Endodermal cell (in vitro differentiated cells): ENCODE measurements at regions not wholly inside any gene's neighbourhood (a gene's known extent, or its start where the extent isn't known, plus 50 kb on each side); places are given as distances from the start of the nearest gene placed in this dataset.

Experiments used
- DNase-seq: peaks from one replicate; pipeline ENCODE4 v3.0.0-alpha.2; 2017
- H3K27ac ChIP-seq: 2 replicates; pipeline ENCODE4 v1.5.1; 2013; ENCODE audit warnings: mild to moderate bottlenecking, low read depth, low read length, moderate library complexity
- H3K27me3 ChIP-seq: 2 replicates; pipeline ENCODE4 v1.6.1; 2013; ENCODE audit warnings: mild to moderate bottlenecking, low read length, moderate library complexity; ENCODE audit not compliant: insufficient read depth, control insufficient read depth, poor library complexity, severe bottlenecking
- H3K36me3 ChIP-seq: 2 replicates; pipeline ENCODE4 v1.7.0; 2013; ENCODE audit warnings: mild to moderate bottlenecking, low read length, moderate library complexity; ENCODE audit not compliant: control insufficient read depth, insufficient read depth
- H3K4me1 ChIP-seq: one replicate; pipeline ENCODE4 v1.7.0; 2013; ENCODE audit warnings: low read length; ENCODE audit not compliant: control insufficient read depth, insufficient read depth
- H3K4me3 ChIP-seq: 2 replicates; pipeline ENCODE4 v1.5.1; 2013; ENCODE audit warnings: mild to moderate bottlenecking, low read length, moderate library complexity
- H3K9ac ChIP-seq: 2 replicates; pipeline ENCODE4 v1.6.1; 2013; ENCODE audit warnings: mild to moderate bottlenecking, low read length, moderate library complexity; ENCODE audit not compliant: poor library complexity, severe bottlenecking; ENCODE audit errors: extremely low read depth
- H3K9me3 ChIP-seq: 2 replicates; pipeline ENCODE4 v1.6.1; 2013; ENCODE audit warnings: mild to moderate bottlenecking, low read length, moderate library complexity; ENCODE audit not compliant: control insufficient read depth
- H3K27ac Mint-ChIP-seq: 2 replicates; pipeline ENCODE4 v1.8.0; 2020; ENCODE audit warnings: mixed read lengths
- H3K27me3 Mint-ChIP-seq: 2 replicates; pipeline ENCODE4 v1.8.0; 2021; ENCODE audit warnings: mild to moderate bottlenecking, mixed read lengths; ENCODE audit not compliant: insufficient read depth
- H3K36me3 Mint-ChIP-seq: 2 replicates; pipeline ENCODE4 v1.8.0; 2020; ENCODE audit warnings: low read depth, mixed read lengths
- H3K4me1 Mint-ChIP-seq: 2 replicates; pipeline ENCODE4 v1.8.0; 2020; ENCODE audit warnings: mixed read lengths
- H3K4me3 Mint-ChIP-seq: 2 replicates; pipeline ENCODE4 v1.8.0; 2020; ENCODE audit warnings: mild to moderate bottlenecking, moderate library complexity, mixed read lengths
- H3K9me3 Mint-ChIP-seq: 2 replicates; pipeline ENCODE4 v1.8.0; 2020; ENCODE audit warnings: mild to moderate bottlenecking, mixed read lengths
- CTCF ChIP-seq: fragments of 200-600 bp; sonication (generic); conservative IDR thresholded peaks from 2 replicates; pipeline ENCODE4 v1.5.0; 2021; ENCODE audit warnings: antibody characterized with exemption, mild to moderate bottlenecking
- WGBS, 2 experiments: methylation state at CpG; one replicate each; pipeline versions ENCODE4 v1.1.5 to v1.1.7; 2013; ENCODE audit warnings: missing lambda C conversion rate in 2 of 2, mixed read lengths in 1 of 2; ENCODE audit not compliant: insufficient coverage in 1 of 2, insufficient read length in 1 of 2; 5-methylcytosine and 5-hydroxymethylcytosine counted together

- Histone ChIP-seq H3K27me3 (no peaks in the 10 kb centered on the region), H3K4me1 (peaks cover 8% of the 10 kb centered on the region), H3K9me3 (peaks cover 11% of the 10 kb centered on the region), H3K9ac (no peak overlapping the region), H3K4me3 (no peak overlapping the region), H3K36me3 (no peaks in the 10 kb centered on the region), H3K27ac (no peak overlapping the region)
- H3K4me1 Mint-ChIP-seq: peaks cover 24% of the 10 kb centered on the region
- DNase-seq: no peak
- H3K27ac Mint-ChIP-seq: no peak overlapping the region
- peaks cover 4% of the 10 kb centered on the region for H3K36me3 Mint-ChIP-seq
- H3K27me3 Mint-ChIP-seq: no peaks in the 10 kb centered on the region
- 100% methylated on average over 2 of the region's 3 CpGs; no CpG with 5 or more reads in 1 of the 2 experiments for WGBS, 2 experiments
- no peak for TF ChIP-seq CTCF
- H3K9me3 Mint-ChIP-seq: no peaks in the 10 kb centered on the region
- H3K4me3 Mint-ChIP-seq: no peak overlapping the region
Measured at GRCh38 chr10:105726149-105726548, 1085.1 kb downstream of the SORCS3 start.

- WGBS, 2 experiments: 93 to 100% methylated on average over 3 to 8 of the region's 8 CpGs
- H3K27ac ChIP-seq: no peak overlapping the region
- no peaks in the 10 kb centered on the region for H3K9me3 Mint-ChIP-seq
- no peaks in the 10 kb centered on the region for H3K27me3 Mint-ChIP-seq
- no peak overlapping the region for H3K27ac Mint-ChIP-seq
- no peaks in the 10 kb centered on the region for H3K36me3 ChIP-seq
- no peak for DNase-seq
- H3K4me3 Mint-ChIP-seq: no peak overlapping the region
- peaks cover 11% of the 10 kb centered on the region for H3K9me3 ChIP-seq
- H3K36me3 Mint-ChIP-seq: peaks cover 4% of the 10 kb centered on the region
- H3K9ac ChIP-seq: no peak overlapping the region
- no peak overlapping the region for H3K4me3 ChIP-seq
- H3K27me3 ChIP-seq: no peaks in the 10 kb centered on the region
- TF ChIP-seq CTCF: no peak
- H3K4me1 ChIP-seq: peaks cover 8% of the 10 kb centered on the region
- H3K4me1 Mint-ChIP-seq: peaks cover 24% of the 10 kb centered on the region
Measured at GRCh38 chr10:105725007-105725406, 1083.9 kb downstream of the SORCS3 start.

- H3K27ac Mint-ChIP-seq: no peak overlapping the region
- DNase-seq: no peak
- TF ChIP-seq CTCF: no peak
Measured at GRCh38 chr10:105718207-105718995, 1077.3 kb downstream of the SORCS3 start.

More at GRCh38 chr10:105718207-105718995, 1077.3 kb downstream of the SORCS3 start:
- 92 to 94% methylated on average over 2 to 3 of the region's 3 CpGs for WGBS, 2 experiments
- no peaks in the 10 kb centered on the region for H3K36me3 Mint-ChIP-seq
- no peaks in the 10 kb centered on the region for H3K9me3 Mint-ChIP-seq
- H3K9me3 ChIP-seq: no peaks in the 10 kb centered on the region
- H3K4me3 Mint-ChIP-seq: no peak overlapping the region
- no peak overlapping the region for H3K4me3 ChIP-seq
- no peak overlapping the region for H3K27ac ChIP-seq
- H3K4me1 ChIP-seq: no peaks in the 10 kb centered on the region
- peaks cover 7% of the 10 kb centered on the region for H3K4me1 Mint-ChIP-seq
- H3K9ac ChIP-seq: no peak overlapping the region
- no peaks in the 10 kb centered on the region for H3K36me3 ChIP-seq
- peaks cover 9% of the 10 kb centered on the region for H3K27me3 Mint-ChIP-seq
- H3K27me3 ChIP-seq: no peaks in the 10 kb centered on the region
